HG03097 (cell line): ENCODE measurements at regions not wholly inside any gene's neighbourhood (a gene's known extent, or its start where the extent isn't known, plus 50 kb on each side); places are given as distances from the start of the nearest gene placed in this dataset.

Experiments
- ATAC-seq: cut with Tn5 transposase; IDR thresholded peaks from one replicate; pipeline ENCODE4 v1.9.1; 2021; ENCODE audit not compliant: unreplicated experiment, low FRiP score

DNA sequence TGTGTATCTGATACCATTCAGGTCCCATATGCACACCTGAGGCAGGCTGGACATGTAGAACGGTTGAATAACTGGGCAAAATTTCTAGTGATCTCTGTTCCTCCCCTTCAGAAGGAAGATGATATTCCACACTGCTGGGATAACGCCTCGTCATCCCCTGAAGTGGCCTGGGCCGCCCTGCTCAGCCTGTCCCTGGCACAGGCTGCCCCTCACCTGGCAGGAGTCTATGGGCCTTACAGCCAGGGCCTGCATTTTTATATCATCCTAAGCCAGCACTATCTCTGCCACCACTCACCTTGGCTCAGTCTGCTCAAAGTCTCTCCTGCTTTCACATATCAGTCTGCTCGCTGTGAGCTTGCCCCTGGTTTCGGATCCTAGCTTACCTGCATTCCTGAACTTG is 209.2 kb downstream of the CSNK2A3 start:
- ATAC-seq, result no peak

DNA sequence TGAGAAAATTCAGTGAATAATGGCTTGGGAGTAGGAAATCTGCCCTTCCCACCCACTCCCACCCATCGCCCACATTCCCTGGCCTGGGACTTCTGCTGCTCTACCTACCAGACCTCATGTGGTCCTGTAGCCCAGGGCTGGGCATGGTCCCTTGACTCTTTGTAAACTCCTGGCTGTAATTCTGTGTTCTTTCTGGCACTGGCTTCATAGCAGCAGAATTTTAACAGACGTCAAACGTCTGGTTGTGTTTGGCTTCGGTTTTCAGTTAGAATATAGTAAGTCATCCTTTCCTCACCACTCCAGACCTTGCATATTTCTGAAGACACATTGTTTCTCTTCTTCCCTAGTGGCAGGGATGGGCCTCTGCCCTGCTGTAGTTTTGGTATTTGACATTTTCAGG is 210.6 kb downstream of the CSNK2A3 start:
- ATAC-seq, result no peak

DNA sequence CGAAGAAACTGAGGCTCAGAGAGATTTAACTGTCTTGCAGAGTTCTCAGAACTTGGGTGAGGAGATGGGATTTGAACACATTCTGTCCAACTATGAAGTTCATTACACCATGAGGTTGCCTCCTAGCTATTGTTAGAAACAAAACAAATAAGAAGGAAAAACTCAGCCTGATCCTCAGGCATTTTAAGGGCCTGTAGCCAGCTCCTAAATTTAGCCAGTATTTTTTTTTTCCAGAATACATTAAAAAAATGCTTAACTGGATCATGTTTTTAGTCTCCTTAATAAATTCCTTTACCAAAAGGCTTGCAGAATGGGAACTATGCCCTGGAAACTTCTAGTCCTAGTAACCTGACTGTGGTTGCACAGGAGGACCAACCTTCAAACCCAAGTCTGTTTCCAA is 212.0 kb downstream of the CSNK2A3 start:
- ATAC-seq, result no peak

DNA sequence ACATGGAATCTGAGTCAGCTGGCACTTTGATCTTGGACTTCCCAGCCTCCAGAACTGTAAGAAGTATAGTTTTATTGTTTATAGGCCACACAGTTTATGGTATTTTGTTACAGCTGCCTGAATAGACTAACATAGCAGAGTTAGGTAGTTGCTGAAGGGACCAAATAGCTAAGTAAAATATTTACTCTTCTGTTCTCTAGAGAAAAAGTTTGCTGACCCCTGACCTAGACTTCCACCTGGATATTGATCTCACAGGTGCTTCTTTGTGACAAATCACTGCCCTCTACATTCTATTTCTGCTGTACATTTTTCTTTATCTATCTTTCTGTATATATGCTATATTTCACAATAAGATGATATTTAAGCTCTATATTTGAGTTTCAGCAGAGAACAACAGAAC is 212.5 kb downstream of the CSNK2A3 start:
- ATAC-seq, result no peak

DNA sequence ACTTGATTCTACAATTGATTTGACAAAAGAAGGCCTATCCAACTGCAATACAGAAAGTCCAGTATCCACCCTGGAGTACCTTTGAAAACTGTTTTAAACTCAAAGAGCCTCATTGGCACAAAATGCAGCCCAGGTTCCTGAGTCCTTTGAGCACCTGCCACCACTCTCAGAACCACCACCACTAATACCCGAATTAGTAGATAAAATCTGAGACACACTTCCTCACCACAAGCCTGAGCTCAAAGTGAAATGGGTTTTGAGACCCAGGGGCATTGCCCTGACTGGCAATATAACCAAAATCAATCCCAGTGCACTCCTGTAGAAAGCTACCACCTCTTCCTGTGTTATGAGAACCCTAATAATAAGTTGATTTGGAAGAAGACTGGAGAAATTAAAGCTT is 215.7 kb downstream of the CSNK2A3 start:
- ATAC-seq, result no peak

DNA sequence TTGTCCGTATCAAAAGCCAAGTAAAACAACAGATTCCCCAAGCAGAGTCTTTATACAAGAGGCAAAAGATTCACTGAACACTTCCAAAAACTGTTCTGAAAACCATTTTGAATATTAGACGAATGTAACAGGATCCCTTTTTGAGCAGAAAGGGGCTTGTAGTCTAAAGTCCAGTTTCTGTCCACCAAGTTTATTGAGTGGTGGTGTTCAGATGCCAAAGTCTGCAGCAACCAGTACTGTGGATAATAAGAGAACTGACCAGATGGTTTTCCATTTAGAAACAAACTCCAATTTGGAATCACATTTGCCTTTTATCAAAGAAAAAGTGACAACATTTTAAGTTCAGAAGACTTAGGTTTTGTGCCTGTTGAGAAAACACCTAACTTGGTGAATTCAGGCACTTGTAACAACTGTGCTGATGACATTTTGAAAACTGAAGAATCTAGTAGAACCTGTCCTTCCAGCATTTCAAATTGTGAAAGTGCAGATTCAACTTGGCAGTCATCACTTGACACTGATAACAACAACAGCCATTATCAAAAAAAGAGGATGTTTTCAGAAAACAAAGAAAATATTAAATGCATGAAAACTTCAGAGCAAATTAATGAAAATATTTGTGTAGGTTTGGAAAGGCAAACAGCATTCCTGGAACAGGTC is 217.1 kb downstream of the CSNK2A3 start:
- ATAC-seq, result no peak

DNA sequence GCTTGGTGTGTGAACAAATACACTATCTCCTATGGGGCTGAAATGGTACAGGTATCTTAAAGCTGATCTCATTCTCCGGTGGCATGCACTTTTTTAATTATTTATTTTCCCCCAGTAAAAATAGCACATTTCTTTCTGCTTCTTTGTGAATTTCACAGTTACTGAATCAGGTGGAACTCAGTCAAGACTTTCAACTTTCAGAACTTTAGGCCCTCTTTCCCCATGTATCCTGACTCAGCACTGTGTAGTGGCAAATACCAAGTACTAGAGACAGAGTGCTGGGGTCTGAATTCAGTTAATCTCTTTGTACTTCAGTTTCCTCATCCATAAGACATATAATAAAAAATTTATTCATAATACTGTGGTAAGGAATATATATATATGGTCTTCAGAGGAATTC is 223.9 kb downstream of the CSNK2A3 start:
- no peak for ATAC-seq

DNA sequence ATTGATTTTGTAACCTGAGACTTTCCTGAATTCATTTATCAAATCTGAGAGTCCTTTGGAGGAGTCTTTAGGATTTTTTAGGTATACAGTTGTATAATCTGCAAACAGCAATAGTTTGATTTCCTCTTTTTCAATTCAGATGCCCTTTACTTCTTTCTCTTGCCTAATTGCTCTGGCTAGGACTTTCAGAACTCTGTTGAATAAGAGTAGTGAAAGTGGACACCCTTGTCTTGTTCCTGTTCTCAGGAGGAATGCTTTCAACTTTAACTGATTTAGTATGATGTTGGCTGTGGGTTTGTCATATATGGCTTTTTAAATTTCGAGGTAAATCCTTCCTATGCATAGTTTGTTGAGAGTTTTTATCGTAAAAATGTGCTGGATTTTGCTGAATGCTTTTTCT is 227.4 kb downstream of the CSNK2A3 start:
- no peak for ATAC-seq

DNA sequence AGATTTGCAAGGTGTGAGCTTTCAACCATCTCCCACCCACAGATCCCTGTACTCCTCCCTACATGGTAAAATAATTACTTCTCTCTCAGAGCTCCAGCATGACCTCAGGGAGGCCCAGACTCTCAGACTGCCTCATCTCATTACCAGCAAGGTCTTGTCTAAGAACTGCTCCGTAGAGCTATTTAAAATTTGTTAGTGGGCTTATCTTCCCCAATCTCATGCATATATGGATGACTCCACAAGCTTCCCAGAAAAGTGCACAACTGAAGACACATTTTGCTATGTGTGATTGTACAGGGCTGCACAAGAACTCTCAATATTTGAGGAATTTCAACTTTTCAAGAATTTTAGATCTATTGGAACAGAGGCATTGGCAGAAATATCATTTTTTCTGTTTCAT is 230.3 kb downstream of the CSNK2A3 start:
- no peak for ATAC-seq

DNA sequence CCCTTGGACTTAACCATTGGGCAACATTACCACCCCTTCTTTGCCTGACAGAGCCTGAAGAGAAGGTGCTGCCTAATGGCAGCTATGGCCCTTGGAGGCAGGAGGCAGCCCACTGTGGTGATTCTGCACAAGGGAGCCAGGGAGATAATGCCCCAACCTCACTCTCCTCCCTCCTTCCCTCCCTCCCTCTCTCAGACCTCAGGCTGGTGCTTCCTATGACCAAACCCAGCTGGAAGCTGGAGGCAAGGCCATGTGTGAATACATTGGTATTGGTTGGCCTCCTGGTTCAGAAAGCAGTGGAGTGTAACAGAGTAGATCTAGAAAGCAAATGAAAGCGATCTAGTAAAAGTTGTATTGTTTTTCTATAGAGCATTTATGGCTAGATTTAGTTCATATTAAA is 233.1 kb downstream of the CSNK2A3 start:
- no peak for ATAC-seq

DNA sequence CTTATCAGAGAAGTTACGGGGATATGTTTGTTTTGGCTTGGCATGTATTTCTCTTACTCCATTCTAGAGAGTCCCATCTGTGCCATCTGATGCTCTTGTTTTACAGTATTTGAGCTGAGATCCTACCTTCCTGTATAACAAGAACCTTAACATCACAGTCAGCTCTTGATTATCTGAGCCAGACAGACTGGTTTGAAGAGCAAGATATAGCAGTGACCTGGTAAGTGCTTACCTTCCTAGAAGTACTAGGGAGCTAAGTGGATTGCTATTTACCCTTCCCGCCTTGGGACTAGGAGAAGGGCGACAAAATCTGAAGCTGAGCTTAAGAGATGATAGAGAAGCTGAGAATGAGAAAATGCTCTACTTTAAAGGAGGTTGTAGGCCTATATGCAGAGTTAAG is 235.3 kb downstream of the CSNK2A3 start:
- no peak for ATAC-seq

DNA sequence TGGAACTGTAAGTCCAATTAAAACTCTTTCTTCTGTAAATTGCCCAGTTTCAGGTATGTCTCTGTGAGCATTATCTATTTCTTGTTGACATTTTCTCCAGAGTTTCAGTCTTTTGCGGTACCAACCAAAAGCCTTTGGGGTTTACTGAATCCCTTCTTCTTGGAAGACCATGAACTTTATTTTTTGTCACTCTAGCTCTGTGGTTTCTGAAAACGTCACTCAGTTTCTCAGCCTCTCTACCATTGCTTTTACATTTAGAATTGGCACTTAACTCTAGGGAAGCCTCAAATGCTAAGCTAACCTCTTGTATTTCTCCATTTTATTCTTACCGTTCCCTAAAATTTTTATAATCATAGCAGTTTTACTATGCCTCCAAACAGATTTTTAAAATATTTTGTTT is 237.6 kb downstream of the CSNK2A3 start:
- no peak for ATAC-seq

DNA sequence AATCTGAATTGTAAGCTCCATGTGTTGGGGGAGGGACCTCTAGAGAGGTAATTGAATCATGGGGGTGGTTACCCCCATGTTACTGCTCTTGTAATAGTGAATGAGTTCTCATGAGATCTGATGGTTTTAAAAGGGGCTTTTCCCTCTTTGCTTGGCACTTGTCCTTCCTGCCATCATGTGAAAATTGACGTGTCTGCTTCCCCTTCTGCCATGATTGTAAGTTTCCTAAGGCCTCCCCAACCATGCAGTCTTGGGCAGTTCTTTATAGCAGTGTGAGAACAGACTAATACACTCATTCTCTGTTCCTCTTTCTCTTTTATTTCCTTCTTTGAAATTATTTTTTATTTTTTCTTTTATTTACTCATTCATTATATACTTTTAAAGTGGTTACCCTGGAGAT is 239.4 kb downstream of the CSNK2A3 start:
- no peak for ATAC-seq

DNA sequence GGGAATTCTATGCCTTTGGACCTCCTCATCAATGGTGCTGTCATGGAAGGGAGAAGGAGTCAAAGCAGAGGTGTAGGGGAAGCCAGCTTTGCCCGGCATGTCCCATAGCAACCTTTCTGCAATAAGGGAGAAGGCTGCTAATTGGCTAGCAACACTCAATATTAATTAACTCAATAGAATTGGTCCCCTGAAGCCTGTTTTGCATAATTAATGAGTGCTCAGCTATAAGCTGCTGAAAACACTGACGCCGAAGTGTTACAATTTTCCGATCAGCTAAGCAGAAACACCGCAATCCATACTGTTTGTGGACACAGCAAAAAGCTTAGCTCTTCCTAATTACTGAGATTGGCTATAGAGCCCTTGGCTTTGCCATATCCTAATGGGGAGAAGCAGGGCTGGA is 245.0 kb downstream of the CSNK2A3 start:
- no peak for ATAC-seq

DNA sequence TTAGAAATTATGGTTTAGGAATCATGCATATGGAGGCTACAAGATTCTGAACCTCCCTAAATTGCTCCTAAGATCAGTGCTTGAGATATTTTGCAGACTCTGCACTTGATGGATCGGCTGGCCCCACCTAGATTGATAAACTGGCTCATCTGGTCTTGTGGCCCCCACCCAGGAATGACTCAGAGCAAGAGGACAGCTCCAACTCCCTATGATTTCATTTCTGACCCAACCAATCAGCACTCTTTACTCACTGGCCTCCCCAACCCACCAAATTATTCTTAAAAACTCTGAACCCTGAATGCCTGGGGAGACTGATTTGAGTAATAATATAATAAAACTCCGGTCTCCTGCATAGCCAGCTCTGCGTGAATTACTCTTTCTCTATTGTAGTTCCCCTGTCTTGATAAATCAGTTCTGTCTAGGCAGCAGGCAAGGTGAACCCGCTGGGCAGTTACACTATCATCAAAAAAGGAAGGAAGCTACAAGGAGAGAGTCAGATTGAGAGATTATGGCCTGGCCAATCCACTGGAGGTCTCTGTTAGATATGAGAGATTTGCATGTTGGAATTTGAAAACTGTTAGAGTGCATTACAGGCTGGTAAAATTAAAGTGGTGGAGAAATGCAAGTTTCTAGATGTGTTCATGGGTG is 245.8 kb downstream of the CSNK2A3 start:
- ATAC-seq, result no peak

DNA sequence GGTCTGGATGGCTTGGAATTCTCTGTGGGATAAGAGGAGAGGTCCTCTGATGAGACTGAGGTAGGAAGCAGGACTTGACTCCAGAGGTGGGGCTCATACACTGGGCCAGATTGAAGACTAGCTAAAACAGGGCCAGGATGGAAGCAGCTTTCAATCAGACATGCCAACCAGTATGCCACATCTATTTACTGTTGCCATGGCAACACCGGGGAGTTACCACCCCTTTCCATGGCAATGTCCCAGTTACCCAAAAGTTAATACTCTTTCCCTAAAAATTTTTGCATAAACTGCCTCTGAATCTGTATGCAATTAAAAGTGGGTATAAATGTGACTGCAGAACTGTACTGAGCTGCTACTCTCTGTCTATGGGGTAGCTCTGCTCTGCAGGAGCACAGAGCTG is 247.5 kb upstream of the ZBED5 start:
- ATAC-seq, result no peak

DNA sequence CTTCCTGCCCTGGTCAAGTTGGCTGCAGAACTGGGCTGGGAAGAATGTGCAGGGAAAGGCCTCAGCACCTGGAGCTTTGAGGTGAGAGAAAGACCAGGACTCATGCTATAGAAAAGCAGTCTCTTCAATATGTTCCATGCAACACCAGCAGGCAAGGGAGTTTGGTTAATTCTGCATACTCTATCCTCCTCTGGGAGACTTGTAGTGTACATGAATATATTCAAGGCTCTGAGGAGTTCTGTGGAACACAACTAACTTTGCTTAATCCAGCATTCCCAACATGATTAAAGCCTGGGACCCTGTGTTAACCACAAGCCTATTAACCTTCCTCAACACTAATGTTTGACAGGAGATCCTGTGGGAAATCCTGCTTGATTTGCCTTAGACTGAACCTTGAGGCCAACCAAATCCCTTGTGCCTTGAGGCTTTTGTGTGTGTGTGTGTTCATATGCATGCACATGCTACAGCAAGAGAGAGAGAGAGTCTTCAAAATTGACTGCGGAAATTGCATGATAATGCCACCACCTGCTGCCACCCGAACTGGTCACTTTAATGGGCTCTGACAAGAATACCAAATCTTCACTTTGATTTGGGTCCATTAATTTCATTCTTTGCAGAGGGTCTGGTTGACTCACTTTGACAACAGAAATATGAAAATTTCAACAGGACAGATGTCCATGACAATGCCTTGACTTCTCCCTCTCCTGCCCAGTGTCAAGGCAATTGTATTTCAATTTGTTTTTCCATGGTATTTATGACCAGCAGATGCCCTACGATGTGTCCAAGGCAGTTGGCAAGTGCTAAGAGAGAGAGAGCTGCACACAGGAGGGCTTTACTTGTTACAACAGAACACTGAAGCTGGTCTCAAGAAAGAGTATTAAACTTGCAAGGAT is 238.2 kb upstream of the ZBED5 start:
- ATAC-seq, result no peak

DNA sequence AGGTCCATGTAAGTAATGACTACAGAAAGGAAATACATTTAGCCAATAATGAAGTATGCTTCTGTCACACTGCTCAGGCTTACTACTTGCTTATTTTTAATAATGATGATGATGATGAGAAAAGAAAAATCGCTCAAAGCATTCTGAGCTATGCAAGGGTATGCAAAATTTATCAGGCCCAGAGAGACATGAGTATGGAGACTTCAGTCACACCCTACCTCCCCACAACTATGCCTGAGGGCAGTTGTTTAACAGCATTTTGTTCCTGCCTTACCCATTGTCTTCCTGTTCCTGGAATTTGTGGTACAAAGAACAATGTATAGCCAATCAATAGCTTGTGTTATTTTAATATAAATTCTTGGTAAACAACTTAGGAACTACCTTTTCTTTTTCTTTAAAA is 232.6 kb upstream of the ZBED5 start:
- ATAC-seq, result no peak

DNA sequence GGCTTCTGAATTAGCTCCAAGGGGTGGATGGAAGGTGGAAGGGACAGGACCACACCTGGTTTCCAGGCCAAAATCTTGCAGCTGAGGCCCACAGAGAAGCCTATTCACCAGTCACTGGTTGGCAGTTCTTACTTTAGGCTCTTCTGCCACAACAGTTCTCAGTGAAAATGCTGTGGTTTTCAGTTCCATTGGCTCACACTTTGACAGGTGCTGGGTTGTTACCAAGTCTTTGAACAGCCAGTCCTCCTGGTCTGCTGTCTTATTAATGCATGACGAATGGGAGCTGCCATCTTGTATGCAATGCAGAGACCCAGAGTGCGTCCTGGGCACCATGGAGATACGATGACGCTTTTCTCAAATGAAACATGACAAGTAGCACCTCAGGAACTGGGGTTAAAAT is 232.0 kb upstream of the ZBED5 start:
- no peak for ATAC-seq

DNA sequence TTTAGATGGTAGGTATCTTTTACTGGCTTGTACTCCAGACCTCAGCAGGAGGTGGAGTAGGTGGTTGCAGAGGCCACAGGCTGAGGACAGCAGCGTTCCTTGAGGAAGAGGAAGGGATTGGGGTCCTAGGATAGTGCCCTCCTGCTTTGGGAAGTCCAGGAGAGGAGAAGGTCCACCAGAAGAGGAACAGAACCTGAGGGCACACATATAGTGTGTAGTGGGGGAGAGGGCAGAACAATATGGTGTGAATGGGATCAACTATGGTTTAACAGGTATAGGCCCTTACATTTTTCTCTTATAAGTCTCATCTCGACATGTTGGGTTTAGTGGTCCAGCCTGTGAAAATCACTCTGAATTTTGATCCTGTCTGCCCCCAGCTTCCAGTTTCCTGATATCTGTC is 229.1 kb upstream of the ZBED5 start:
- no peak for ATAC-seq

DNA sequence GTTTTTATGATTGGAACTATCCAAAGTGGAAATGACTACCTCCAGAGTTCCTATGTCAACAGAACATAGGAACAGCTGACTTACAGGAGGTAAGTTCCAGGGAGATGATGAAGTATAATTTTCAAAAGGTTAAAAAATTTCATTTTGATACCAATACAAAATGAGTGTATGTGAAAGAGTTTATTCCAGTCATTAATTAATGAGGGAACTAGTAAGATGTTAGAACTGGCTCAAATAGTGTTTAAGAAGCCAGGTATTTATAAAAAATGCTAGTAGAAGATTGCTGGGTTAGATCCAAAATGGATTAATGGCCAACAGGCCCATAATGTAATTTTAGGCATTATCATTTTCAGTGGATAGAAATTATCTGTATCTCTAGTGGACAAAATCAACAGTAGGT is 227.7 kb upstream of the ZBED5 start:
- no peak for ATAC-seq

DNA sequence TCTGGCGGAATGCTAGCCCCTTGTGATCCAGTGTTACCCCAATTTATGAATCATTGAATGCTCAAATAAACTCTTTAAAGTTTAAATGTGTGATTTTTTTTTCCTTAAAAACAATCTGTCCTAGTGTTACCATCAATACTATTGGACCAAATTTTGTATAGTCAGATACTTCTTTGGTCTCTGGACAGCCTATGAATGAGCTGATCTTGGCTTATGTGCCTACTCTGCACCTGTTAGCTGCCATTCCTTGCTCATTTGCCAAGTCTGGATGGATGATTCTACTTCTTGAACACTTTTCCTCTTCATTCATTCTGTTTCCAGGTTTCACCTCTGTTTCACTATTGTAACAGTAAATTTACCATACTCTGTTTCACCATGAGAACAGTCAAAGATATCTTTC is 226.5 kb upstream of the ZBED5 start:
- ATAC-seq, result no peak
